ENCODE measurements at regions not wholly inside any gene's neighbourhood (a gene's known extent, or its start where the extent isn't known, plus 50 kb on each side); places are given as distances from the start of the nearest gene placed in this dataset.

GRCh38 chr14:65833267-65833880 is 420.8 kb downstream of the FUT8 start:
- no peak for TF ChIP-seq CTCF (IDR thresholded peaks at IDR 0.05; ENCODE audit: low read length, missing control alignments)
- H3K4me3 ChIP-seq (replicated peaks; ENCODE audit: low read depth, low read length) = no peak overlapping the region
- no peak for DNase-seq (ENCODE audit: low read depth)

GRCh38 chr14:65834051-65834450 is 421.5 kb downstream of the FUT8 start:
- no peak overlapping the region for H3K4me3 ChIP-seq (replicated peaks; ENCODE audit: low read depth, low read length)
- no peak for DNase-seq (ENCODE audit: low read depth)
- TF ChIP-seq CTCF (IDR thresholded peaks at IDR 0.05; ENCODE audit: low read length, missing control alignments) = no peak

- H3K4me3 ChIP-seq (replicated peaks; ENCODE audit: low read depth, low read length) = no peak overlapping the region
- no peak for DNase-seq (ENCODE audit: low read depth)
- no peak for TF ChIP-seq CTCF (IDR thresholded peaks at IDR 0.05; ENCODE audit: low read length, missing control alignments)
These were observed 422.3 kb downstream of the FUT8 start for GRCh38 chr14:65834812-65835211.

- no peak for DNase-seq (ENCODE audit: low read depth)
- H3K4me3 ChIP-seq (replicated peaks; ENCODE audit: low read depth, low read length) = no peak overlapping the region
- no peak for TF ChIP-seq CTCF (IDR thresholded peaks at IDR 0.05; ENCODE audit: low read length, missing control alignments)
These were observed 423.0 kb downstream of the FUT8 start for GRCh38 chr14:65835501-65835900.

- TF ChIP-seq CTCF (IDR thresholded peaks at IDR 0.05; ENCODE audit: low read length, missing control alignments) = no peak
- no peak for DNase-seq (ENCODE audit: low read depth)
- no peak overlapping the region for H3K4me3 ChIP-seq (replicated peaks; ENCODE audit: low read depth, low read length)
These were observed 426.0 kb downstream of the FUT8 start for GRCh38 chr14:65838565-65838964.

- H3K4me3 ChIP-seq (replicated peaks; ENCODE audit: low read depth, low read length) = no peak overlapping the region
- TF ChIP-seq CTCF (IDR thresholded peaks at IDR 0.05; ENCODE audit: low read length, missing control alignments) = no peak
- DNase-seq (ENCODE audit: low read depth) = no peak
These were observed 427.7 kb downstream of the FUT8 start for GRCh38 chr14:65840118-65840751.

GRCh38 chr14:65840786-65841185 is 428.3 kb downstream of the FUT8 start:
- no peak overlapping the region for H3K4me3 ChIP-seq (replicated peaks; ENCODE audit: low read depth, low read length)
- peak; percentile 39 for DNase-seq (ENCODE audit: low read depth)

More at GRCh38 chr14:65840786-65841185, 428.3 kb downstream of the FUT8 start:
- TF ChIP-seq CTCF (IDR thresholded peaks at IDR 0.05; ENCODE audit: low read length, missing control alignments) = no peak
